K562 (cell line): ENCODE measurements at regions not wholly inside any gene's neighbourhood (a gene's known extent, or its start where the extent isn't known, plus 50 kb on each side); places are given as distances from the start of the nearest gene placed in this dataset.

Experiments
- ATAC-seq: fragments of 200-7000 bp; cut with Tn5 transposase; 3 replicates; pipeline ENCODE4 v1.9.1; 2020; ENCODE audit warnings: moderate library complexity
- BruUV-seq: library from RNA; stranded (reverse); fragments of 400-500 nt; replicated peaks from 2 replicates; lab custom pipeline; 2021; lab: Mats Ljungman, UMichigan
- CTCF ChIA-PET: fragments of 300-600 bp; formaldehyde crosslinking; extraction: SDS; loops from one replicate; lab custom pipeline; 2021; ENCODE audit warnings: low intra/inter-chr PET ratio; lab: Yijun Ruan, JAX
- POLR2A ChIA-PET: fragments of 300-600, 350-650 bp; sonication (Branson Sonifier 250); formaldehyde crosslinking; extraction: SDS; loops from one replicate; lab custom pipeline; 2021; ENCODE audit warnings: antibody characterized with exemption, inconsistent platforms; lab: Yijun Ruan, JAX
- DNase-seq, 4 experiments: peaks; one replicate each; pipeline versions ENCODE4 v3.0.0 to v3.0.0-alpha.2; 2011 to 2018; ENCODE audit warnings: low spot score in 3 of 4, mixed read lengths in 3 of 4; ENCODE audit errors: extremely low read depth in 1 of 4
- FAIRE-seq: peaks from 2 replicates; lab custom pipeline; 2011; peaks lifted over from hg19 to GRCh38; lab: Jason Lieb, UNC
- H2AFZ ChIP-seq: 2 replicates; pipeline ENCODE4 v1.6.0; 2011; ENCODE audit warnings: low read depth, low read length, control low read depth, inconsistent platforms
- H3K27ac ChIP-seq: fragments of 200-600 bp; 3 replicates; pipeline ENCODE4 v1.8.0; 2011; ENCODE audit warnings: low read depth, mild to moderate bottlenecking, control low read depth, inconsistent platforms, low read length, moderate library complexity, mixed read lengths; ENCODE audit errors: extremely low read depth
- H3K27me3 ChIP-seq, 2 experiments: fragments of 300-600 bp in 1 of 2; 2 replicates in 1 of 2; 3 replicates in 1 of 2; pipeline versions ENCODE4 v1.6.0 to v1.8.0; 2011; ENCODE audit warnings: inconsistent platforms in 2 of 2, low read length in 2 of 2, mild to moderate bottlenecking in 1 of 2, mixed read lengths in 1 of 2, moderate library complexity in 1 of 2; ENCODE audit not compliant: control insufficient read depth in 2 of 2, insufficient read depth in 2 of 2
- H3K36me3 ChIP-seq: fragments of 300-600 bp; 3 replicates; pipeline ENCODE4 v1.8.0; 2011; ENCODE audit warnings: mild to moderate bottlenecking, low read length, inconsistent platforms; ENCODE audit not compliant: control insufficient read depth, insufficient read depth
- H3K4me1 ChIP-seq, 2 experiments: fragments of 200-600 bp in 1 of 2; replicated peaks in 1 of 2; 2 replicates in 1 of 2; 3 replicates in 1 of 2; pipeline versions ENCODE4 v1.5.1 to v1.8.0; 2011; ENCODE audit warnings: inconsistent platforms in 2 of 2, low read length in 2 of 2, mild to moderate bottlenecking in 1 of 2, mixed read lengths in 1 of 2, moderate library complexity in 1 of 2; ENCODE audit not compliant: control insufficient read depth in 2 of 2, insufficient read depth in 2 of 2
- H3K4me2 ChIP-seq: 2 replicates; pipeline ENCODE4 v1.6.1; 2011; ENCODE audit warnings: low read length, control low read depth, inconsistent platforms, mixed read lengths; ENCODE audit not compliant: insufficient read depth
- H3K4me3 ChIP-seq: fragments of 200-600 bp; sonication (generic), shearing (Covaris generic); 2 replicates; pipeline ENCODE4 v1.5.1; 2016; ENCODE audit warnings: control low read depth, inconsistent platforms
- H3K79me2 ChIP-seq: fragments of 200-600 bp; 3 replicates; pipeline ENCODE4 v1.8.0; 2011; ENCODE audit warnings: low read length, inconsistent platforms; ENCODE audit not compliant: control insufficient read depth, insufficient read depth
- H3K9ac ChIP-seq, 2 experiments: 2 replicates each; pipeline versions ENCODE4 v1.6.0 to v1.6.1; 2011; ENCODE audit warnings: low read depth in 2 of 2, low read length in 2 of 2, control low read depth in 1 of 2, inconsistent platforms in 1 of 2, mild to moderate bottlenecking in 1 of 2, mixed read lengths in 1 of 2; ENCODE audit not compliant: insufficient read depth in 1 of 2
- H3K9me1 ChIP-seq: one replicate; pipeline ENCODE4 v1.6.0; 2011; ENCODE audit warnings: inconsistent platforms, mild to moderate bottlenecking, low read length, moderate library complexity; ENCODE audit not compliant: control insufficient read depth, insufficient read depth
- H3K9me3 ChIP-seq: replicated peaks from 2 replicates; pipeline ENCODE4 v1.5.1; 2011; ENCODE audit warnings: low read depth, low read length, inconsistent platforms; ENCODE audit not compliant: control insufficient read depth, insufficient read depth
- H4K20me1 ChIP-seq: replicated peaks from 2 replicates; pipeline ENCODE4 v1.6.1; 2011; ENCODE audit warnings: low read length, inconsistent platforms, mixed read lengths; ENCODE audit not compliant: control insufficient read depth, insufficient read depth
- BMI1 ChIP-seq: fragments of 150-350 bp; IDR thresholded peaks from 2 replicates; pipeline ENCODE4 v1.6.1; 2014; ENCODE audit warnings: low read length
- CGGBP1 ChIP-seq: fragments of 250-450 bp; sonication (Bioruptor Pico); IDR thresholded peaks from 2 replicates; pipeline ENCODE4 v1.9.0; 2021; ENCODE audit warnings: mild to moderate bottlenecking
- POLR3A ChIP-seq: IDR thresholded peaks from 2 replicates; pipeline ENCODE4 v1.6.1; 2011; ENCODE audit warnings: borderline replicate concordance, mild to moderate bottlenecking, moderate library complexity; ENCODE audit not compliant: insufficient read length, insufficient read depth; ENCODE audit errors: extremely low read depth
- PYGO2 ChIP-seq: fragments of 450-650 bp; IDR thresholded peaks from 2 replicates; pipeline ENCODE4 v1.6.1; 2016; ENCODE audit warnings: mild to moderate bottlenecking, missing genetic modification characterization, moderate library complexity, missing compliant biosample characterization
- RB1 ChIP-seq: fragments of 450-650 bp; IDR thresholded peaks from 2 replicates; pipeline ENCODE4 v1.6.1; 2017; ENCODE audit warnings: low read depth, mild to moderate bottlenecking
- TCF7 ChIP-seq: sonication (generic); IDR thresholded peaks from 2 replicates; pipeline ENCODE4 v1.6.1; 2016; ENCODE audit warnings: antibody characterized with exemption, borderline replicate concordance
- TFE3 ChIP-seq: fragments of 450-650 bp; formaldehyde crosslinking; IDR thresholded peaks from 2 replicates; pipeline ENCODE4 v1.4.0; 2020; ENCODE audit warnings: mild to moderate bottlenecking, mixed read lengths
- ZBTB11 ChIP-seq, 3 experiments: fragments of 200-800 bp in 1 of 3; fragments of 250-450 bp in 1 of 3; fragments of 450-650 bp in 1 of 3; sonication (Bioruptor Pico) in 1 of 3; sonication (Bioruptor generic) in 1 of 3; formaldehyde crosslinking in 1 of 3; IDR thresholded peaks; 2 replicates each; pipeline versions ENCODE4 v1.6.1 to v1.8.0; 2016 to 2022; ENCODE audit warnings: mild to moderate bottlenecking in 2 of 3, missing genetic modification characterization in 2 of 3, missing compliant biosample characterization in 1 of 3, moderate library complexity in 1 of 3
- WGBS: fragments of 100-300 bp; shearing (Covaris generic); methylation state at CpG from one replicate; pipeline ENCODE4 v1.1.6; 2016; ENCODE audit warnings: low coverage, mixed read lengths; ENCODE audit not compliant: insufficient coverage; ENCODE audit errors: missing lambda C conversion rate; 5-methylcytosine and 5-hydroxymethylcytosine counted together
- in situ Hi-C: fragments of 300-500 bp; cut with MboI; formaldehyde crosslinking; loops from 4 replicates; pipeline ENCODE4 v1.15.0; 2018; ENCODE audit warnings: inconsistent platforms, mixed read lengths
- intact Hi-C: fragments of 100-400 bp; cut with micrococcal nuclease; formaldehyde crosslinking; loops from 2 replicates; pipeline ENCODE4 v1.14.2; 2022
- TF ChIP-seq, protein P1 (sequence below): fragments of 250-450 bp; sonication (Bioruptor Pico); IDR thresholded peaks from 2 replicates; pipeline ENCODE4 v1.6.1; 2021; ENCODE audit warnings: mild to moderate bottlenecking
- TF ChIP-seq, protein P2 (sequence below): fragments of 250-450 bp; sonication (Bioruptor Pico); IDR thresholded peaks from 2 replicates; pipeline ENCODE4 v1.5.0; 2021; ENCODE audit warnings: mild to moderate bottlenecking, moderate library complexity

- POLR2A ChIA-PET, result no interaction called here
- TF ChIP-seq, protein P1, sequence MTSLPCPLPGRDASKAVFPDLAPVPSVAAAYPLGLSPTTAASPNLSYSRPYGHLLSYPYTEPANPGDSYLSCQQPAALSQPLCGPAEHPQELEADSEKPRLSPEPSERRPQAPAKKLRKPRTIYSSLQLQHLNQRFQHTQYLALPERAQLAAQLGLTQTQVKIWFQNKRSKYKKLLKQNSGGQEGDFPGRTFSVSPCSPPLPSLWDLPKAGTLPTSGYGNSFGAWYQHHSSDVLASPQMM, result no peak
- TF ChIP-seq ZBTB11 (CRISPR knock-in tag; IDR thresholded peaks at IDR 0.05) (no peak), RB1 (no peak), POLR3A (no peak), BMI1 (no peak), CGGBP1 (CRISPR knock-in tag) (no peak), PYGO2 (tag) (no peak), TFE3 (CRISPR knock-in tag) (no peak), TCF7 (no peak)
- TF ChIP-seq, protein P2, sequence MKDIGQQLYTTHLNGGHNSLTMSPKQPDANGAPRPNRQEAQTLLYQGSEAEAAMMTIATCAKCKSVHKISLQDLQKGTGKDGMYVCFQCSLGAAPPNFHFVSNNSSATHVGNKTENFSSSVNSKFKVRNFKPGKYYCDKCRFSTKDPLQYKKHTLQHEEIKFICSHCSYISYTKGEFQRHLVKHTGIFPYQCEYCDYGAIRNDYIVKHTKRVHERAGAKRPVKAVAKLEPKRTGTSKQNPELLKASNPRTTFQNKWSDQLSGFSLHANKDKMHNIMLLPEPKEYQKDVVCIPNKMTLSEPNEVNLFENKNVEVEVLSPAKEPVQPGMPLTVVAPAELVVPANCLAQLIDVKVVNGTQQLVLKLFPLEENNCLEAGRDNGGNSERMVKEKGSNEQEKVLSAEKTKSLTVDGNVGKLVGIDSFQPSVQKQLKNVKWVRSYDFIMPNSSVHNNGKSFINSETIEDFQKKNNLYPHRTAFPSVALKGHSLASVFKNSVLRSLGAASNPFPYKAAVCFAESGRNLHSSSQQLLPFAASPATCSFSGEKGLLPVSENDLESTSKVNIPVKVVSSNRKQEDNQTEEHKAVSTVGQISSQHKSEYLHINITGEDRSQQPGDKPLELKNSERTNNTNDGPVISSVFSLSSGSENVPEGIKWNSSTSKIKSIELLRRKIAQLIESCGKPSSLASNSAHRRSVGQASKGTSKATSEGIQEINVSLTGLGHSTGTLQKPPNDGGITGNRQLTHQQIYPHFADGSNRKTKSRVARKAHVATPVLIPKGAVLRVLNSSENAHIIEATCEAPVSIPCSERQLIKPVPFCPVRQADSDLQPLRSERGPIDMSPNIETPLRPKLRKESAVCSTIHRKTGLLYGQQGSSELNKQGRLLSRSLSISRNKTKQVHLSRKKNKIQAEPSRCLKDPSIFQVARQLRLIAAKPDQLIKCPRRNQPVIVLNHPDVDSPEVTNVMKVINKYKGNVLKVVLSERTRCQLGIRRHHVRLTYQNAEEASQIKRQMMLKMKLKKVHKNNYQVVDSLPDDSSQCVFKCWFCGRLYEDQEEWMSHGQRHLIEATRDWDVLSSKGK (CRISPR knock-in tag), result no peak
Measured at GRCh38 chr3:137687181-137687879, 76.8 kb upstream of the SOX14 start.

More at GRCh38 chr3:137687181-137687879, 76.8 kb upstream of the SOX14 start:
- CTCF ChIA-PET, result no interaction called here
- no peak overlapping the region for H2AFZ ChIP-seq
- no peak for DNase-seq
- no peaks in the 10 kb centered on the region for H3K79me2 ChIP-seq
- H3K27me3 ChIP-seq, result no peaks in the 10 kb centered on the region
- H3K9me1 ChIP-seq, result no peaks in the 10 kb centered on the region
- no peak overlapping the region for H3K27ac ChIP-seq
- no peaks in the 10 kb centered on the region for H3K4me1 ChIP-seq
- H3K9ac ChIP-seq, result no peak overlapping the region
- no TSS peak for BruUV-seq
- FAIRE-seq, result no peak
- in situ Hi-C loops (no loop called here), intact Hi-C loops (no loop called here)
- no peak overlapping the region for H3K4me3 ChIP-seq
- no peaks in the 10 kb centered on the region for H3K9me3 ChIP-seq
- ATAC-seq, result no peak
- H3K36me3 ChIP-seq, result no peaks in the 10 kb centered on the region
- H4K20me1 ChIP-seq, result no peaks in the 10 kb centered on the region
- no peak overlapping the region for H3K4me2 ChIP-seq
- 3% methylated on average over 4 of the region's 4 CpGs for WGBS
